HepG2 (cell line): ENCODE measurements at regions not wholly inside any gene's neighbourhood (a gene's known extent, or its start where the extent isn't known, plus 50 kb on each side); places are given as distances from the start of the nearest gene placed in this dataset.

ENCODE experiments used
- ATAC-seq: fragments of 200-7000 bp; cut with Tn5 transposase; 3 replicates; pipeline ENCODE4 v1.9.1; 2020; ENCODE audit warnings: mild to moderate bottlenecking, moderate library complexity
- BruUV-seq: library from RNA; stranded (reverse); fragments of 400-500 nt; replicated peaks from 2 replicates; lab custom pipeline; 2021; lab: Mats Ljungman, UMichigan
- CTCF ChIA-PET: fragments of 300-600 bp; formaldehyde crosslinking; extraction: SDS; loops from one replicate; lab custom pipeline; 2021; ENCODE audit warnings: low total read pairs, inconsistent platforms, low intra/inter-chr PET ratio; lab: Yijun Ruan, JAX
- POLR2A ChIA-PET: fragments of 350-600 bp; sonication (Branson Sonifier 250); formaldehyde crosslinking; loops from one replicate; lab custom pipeline; 2020; ENCODE audit warnings: antibody characterized with exemption, inconsistent platforms; lab: Yijun Ruan, JAX
- DNase-seq: peaks from one replicate; pipeline ENCODE4 v3.0.0-alpha.2; 2015; ENCODE audit warnings: low spot score
- FAIRE-seq: peaks from 3 replicates; lab custom pipeline; 2011; peaks lifted over from hg19 to GRCh38; lab: Jason Lieb, UNC
- H2AFZ ChIP-seq: one replicate; pipeline ENCODE4 v1.6.1; 2011; ENCODE audit warnings: low read length, inconsistent platforms
- H3K27ac ChIP-seq: fragments of 300-600 bp; 3 replicates; pipeline ENCODE4 v1.8.0; 2011; ENCODE audit warnings: mixed run types, mild to moderate bottlenecking, mixed read lengths, low read length, inconsistent platforms; ENCODE audit not compliant: insufficient read depth; ENCODE audit errors: extremely low read length
- H3K27me3 ChIP-seq, 2 experiments: fragments of 200-600 bp in 1 of 2; 2 replicates in 1 of 2; 3 replicates in 1 of 2; pipeline versions ENCODE4 v1.6.0 to v1.8.0; 2011; ENCODE audit warnings: low read length in 2 of 2, mild to moderate bottlenecking in 2 of 2, moderate library complexity in 2 of 2, inconsistent platforms in 1 of 2; ENCODE audit not compliant: insufficient read depth in 2 of 2, control insufficient read depth in 1 of 2
- H3K36me3 ChIP-seq, 2 experiments: fragments of 200-600 bp in 1 of 2; replicated peaks in 1 of 2; 2 replicates in 1 of 2; 3 replicates in 1 of 2; pipeline versions ENCODE4 v1.5.1 to v1.8.0; 2011; ENCODE audit warnings: low read length in 2 of 2, inconsistent platforms in 1 of 2; ENCODE audit not compliant: insufficient read depth in 2 of 2, control insufficient read depth in 1 of 2
- H3K4me1 ChIP-seq: 2 replicates; pipeline ENCODE4 v1.5.1; 2012; ENCODE audit warnings: low read length, inconsistent platforms; ENCODE audit not compliant: insufficient read depth
- H3K4me2 ChIP-seq: 2 replicates; pipeline ENCODE4 v1.6.0; 2011; ENCODE audit warnings: low read depth, low read length, inconsistent platforms
- H3K4me3 ChIP-seq, 3 experiments: fragments of 200-600 bp in 1 of 3; sonication (generic), shearing (Covaris generic) in 1 of 3; replicated peaks in 1 of 3; 2 replicates each; pipeline ENCODE4 v1.5.1; 2011 to 2016; ENCODE audit warnings: low read length in 3 of 3, inconsistent platforms in 2 of 3, low read depth in 2 of 3, mild to moderate bottlenecking in 2 of 3, control low read depth in 1 of 3, mixed read lengths in 1 of 3; ENCODE audit not compliant: insufficient read depth in 1 of 3
- H3K79me2 ChIP-seq: one replicate; pipeline ENCODE4 v1.6.1; 2011; ENCODE audit warnings: low read length, inconsistent platforms; ENCODE audit not compliant: insufficient read depth
- H3K9ac ChIP-seq: 2 replicates; pipeline ENCODE4 v1.6.0; 2011; ENCODE audit warnings: mild to moderate bottlenecking, low read depth, low read length, inconsistent platforms; ENCODE audit not compliant: insufficient read depth
- H3K9me3 ChIP-seq: 2 replicates; pipeline ENCODE4 v1.5.1; 2012; ENCODE audit warnings: mild to moderate bottlenecking, low read length
- H4K20me1 ChIP-seq: 2 replicates; pipeline ENCODE4 v1.6.0; 2011; ENCODE audit warnings: inconsistent platforms, mild to moderate bottlenecking, low read length, moderate library complexity; ENCODE audit not compliant: insufficient read depth
- FOSL2 ChIP-seq: sonication (generic); formaldehyde crosslinking; IDR thresholded peaks from 2 replicates; pipeline ENCODE4 v1.4.0; 2020; ENCODE audit warnings: missing genetic modification reagents
- HIVEP1 ChIP-seq: sonication (generic); formaldehyde crosslinking; IDR thresholded peaks from 2 replicates; pipeline ENCODE4 v1.4.0; 2020; ENCODE audit warnings: mild to moderate bottlenecking, missing genetic modification reagents
- JUNB ChIP-seq: sonication (generic); formaldehyde crosslinking; IDR thresholded peaks from 2 replicates; pipeline ENCODE4 v1.8.0; 2022; ENCODE audit warnings: missing genetic modification reagents, mild to moderate bottlenecking, borderline replicate concordance
- MAFF ChIP-seq: IDR thresholded peaks from 2 replicates; pipeline ENCODE4 v1.6.1; 2011; ENCODE audit warnings: low read depth, low read length, improper control_type of control experiment
- MAZ ChIP-seq, 2 experiments: sonication (generic) in 1 of 2; formaldehyde crosslinking in 1 of 2; IDR thresholded peaks; 2 replicates each; pipeline versions ENCODE4 v1.5.0 to v1.6.1; 2012 to 2020; ENCODE audit warnings: low read depth in 2 of 2, mild to moderate bottlenecking in 2 of 2, borderline replicate concordance in 1 of 2, improper control_type of control experiment in 1 of 2, low read length in 1 of 2, missing genetic modification reagents in 1 of 2, moderate library complexity in 1 of 2
- SOX5 ChIP-seq: IDR thresholded peaks from 2 replicates; pipeline ENCODE4 v1.6.1; 2016; ENCODE audit warnings: borderline replicate concordance
- TEAD3 ChIP-seq: optimal IDR thresholded peaks from 2 replicates; pipeline ENCODE3; 2016; ENCODE audit warnings: borderline replicate concordance
- ZNF567 ChIP-seq: sonication (generic); formaldehyde crosslinking; IDR thresholded peaks from 2 replicates; pipeline ENCODE4 v1.8.1; 2023; ENCODE audit warnings: mild to moderate bottlenecking, missing genetic modification reagents, borderline replicate concordance
- WGBS: methylation state at CpG from one replicate; pipeline ENCODE4 v1.1.6; 2017; ENCODE audit warnings: low lambda C conversion rate; 5-methylcytosine and 5-hydroxymethylcytosine counted together
- in situ Hi-C: cut with HindIII; loops from 2 replicates; pipeline ENCODE4 v1.10.0; 2017; ENCODE audit warnings: low pct_unique_long_range_greater_than_20kb; ENCODE audit not compliant: extremely low pct_ligation_motif_present
- intact Hi-C: fragments of 100-400 bp; cut with micrococcal nuclease; formaldehyde crosslinking; loops from one replicate; pipeline ENCODE4 v1.10.0; 2022; ENCODE audit not compliant: unreplicated experiment

DNA sequence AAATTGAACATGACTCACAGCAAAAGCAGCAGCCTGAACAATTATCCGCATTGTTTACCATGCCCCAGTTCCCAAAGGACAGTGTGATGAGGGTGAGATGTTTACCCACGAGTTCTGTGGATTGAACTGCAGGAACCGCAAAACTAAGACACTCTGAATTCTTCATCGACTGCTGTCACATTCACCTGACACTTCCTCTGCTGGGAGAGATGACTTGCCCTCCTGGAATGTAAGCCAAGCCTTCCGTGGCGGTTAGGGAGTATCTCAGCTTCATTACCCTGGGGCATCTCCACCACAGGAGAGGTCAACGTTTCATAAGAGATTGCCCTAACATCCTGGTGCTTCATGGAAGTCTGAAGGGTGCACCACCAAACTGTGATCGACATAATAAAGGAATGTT lies 374.6 kb upstream of the ADARB2 start:
- H3K4me1 ChIP-seq, result no peaks in the 10 kb centered on the region
- POLR2A ChIA-PET, result no interaction called here
- FAIRE-seq (no peak), DNase-seq (peak; percentile 25), ATAC-seq (no peak)
- no peak overlapping the region for H3K27ac ChIP-seq
- H3K79me2 ChIP-seq, result no peaks in the 10 kb centered on the region
- CTCF ChIA-PET, result no interaction called here
- no peaks in the 10 kb centered on the region for H4K20me1 ChIP-seq
- intact Hi-C loops, result no loop called here
- 17% methylated on average over 8 of the region's 8 CpGs for WGBS
- in situ Hi-C loops, result no loop called here
- H3K36me3 ChIP-seq, result no peaks in the 10 kb centered on the region
- H2AFZ ChIP-seq, result no peak overlapping the region
- H3K27me3 ChIP-seq, result no peaks in the 10 kb centered on the region
- H3K9me3 ChIP-seq, result peaks cover 5% of the 10 kb centered on the region
- H3K4me2 ChIP-seq, result no peak overlapping the region
- peak; percentile 69 for TF ChIP-seq TEAD3 (CRISPR knock-in tag)
- TF ChIP-seq FOSL2 (CRISPR knock-in tag), result peak; percentile 68
- TF ChIP-seq MAFF, result no peak
- peak; percentile 15; the same call in 1 of the 2 replicates for TF ChIP-seq SOX5 (CRISPR knock-in tag)
- no TSS peak for BruUV-seq
- no peak overlapping the region for H3K4me3 ChIP-seq
- H3K9ac ChIP-seq, result no peak overlapping the region

GRCh38 chr10:2108496-2108895 lies 371.2 kb upstream of the ADARB2 start:
- H3K79me2 ChIP-seq, result no peaks in the 10 kb centered on the region
- no peaks in the 10 kb centered on the region for H3K4me1 ChIP-seq
- no peaks in the 10 kb centered on the region for H4K20me1 ChIP-seq
- H3K9ac ChIP-seq, result no peak overlapping the region
- FAIRE-seq (no peak), ATAC-seq (no peak), DNase-seq (no peak)
- intact Hi-C loops, result no loop called here
- no peak overlapping the region for H2AFZ ChIP-seq
- POLR2A ChIA-PET, result no interaction called here
- TF ChIP-seq MAZ (IDR thresholded peaks at IDR 0.05; ENCODE audit: borderline replicate concordance, low read depth, low read length) (no peak), MAZ (CRISPR knock-in tag; IDR thresholded peaks at IDR 0.05; ENCODE audit: low read depth) (no peak), ZNF567 (CRISPR knock-in tag) (no peak), HIVEP1 (CRISPR knock-in tag) (no peak), JUNB (no peak)
- in situ Hi-C loops, result no loop called here
- 0% methylated on average over 1 of the region's 1 CpG for WGBS
- no TSS peak for BruUV-seq
- no peak overlapping the region for H3K4me2 ChIP-seq
- H3K36me3 ChIP-seq, result no peaks in the 10 kb centered on the region
- H3K27me3 ChIP-seq, result no peaks in the 10 kb centered on the region
- H3K4me3 ChIP-seq, result no peak overlapping the region
- CTCF ChIA-PET, result no interaction called here
- no peak overlapping the region for H3K27ac ChIP-seq
- H3K9me3 ChIP-seq, result no peaks in the 10 kb centered on the region
